ENCODE measurements at regions not wholly inside any gene's neighbourhood (a gene's known extent, or its start where the extent isn't known, plus 50 kb on each side); places are given as distances from the start of the nearest gene placed in this dataset.

GRCh38 chr4:24637173-24637572, 52.8 kb upstream of the DHX15 start:
- Histone ChIP-seq H3K4me2 (no peak overlapping the region), H3K36me3 (no peaks in the 10 kb centered on the region), H3K4me3 (no peak overlapping the region), H3F3A (ENCODE audit: low read depth) (no peaks in the 10 kb centered on the region), H4K20me1 (ENCODE audit: low read depth) (no peaks in the 10 kb centered on the region), H3K27ac (no peak overlapping the region), H2AFZ (replicated peaks) (no peak overlapping the region), H3K27me3 (no peaks in the 10 kb centered on the region), H3K9ac (no peak overlapping the region), H3K4me1 (no peaks in the 10 kb centered on the region), H3K9me3 (ENCODE audit: low read depth) (no peaks in the 10 kb centered on the region), H3K79me2 (ENCODE audit: low read depth) (no peaks in the 10 kb centered on the region)
- TF ChIP-seq EZH2phosphoT487 (IDR thresholded peaks at IDR 0.05) = no peak
- no peak for TF ChIP-seq EZH2 (IDR thresholded peaks at IDR 0.05)
- TF ChIP-seq, protein P1, sequence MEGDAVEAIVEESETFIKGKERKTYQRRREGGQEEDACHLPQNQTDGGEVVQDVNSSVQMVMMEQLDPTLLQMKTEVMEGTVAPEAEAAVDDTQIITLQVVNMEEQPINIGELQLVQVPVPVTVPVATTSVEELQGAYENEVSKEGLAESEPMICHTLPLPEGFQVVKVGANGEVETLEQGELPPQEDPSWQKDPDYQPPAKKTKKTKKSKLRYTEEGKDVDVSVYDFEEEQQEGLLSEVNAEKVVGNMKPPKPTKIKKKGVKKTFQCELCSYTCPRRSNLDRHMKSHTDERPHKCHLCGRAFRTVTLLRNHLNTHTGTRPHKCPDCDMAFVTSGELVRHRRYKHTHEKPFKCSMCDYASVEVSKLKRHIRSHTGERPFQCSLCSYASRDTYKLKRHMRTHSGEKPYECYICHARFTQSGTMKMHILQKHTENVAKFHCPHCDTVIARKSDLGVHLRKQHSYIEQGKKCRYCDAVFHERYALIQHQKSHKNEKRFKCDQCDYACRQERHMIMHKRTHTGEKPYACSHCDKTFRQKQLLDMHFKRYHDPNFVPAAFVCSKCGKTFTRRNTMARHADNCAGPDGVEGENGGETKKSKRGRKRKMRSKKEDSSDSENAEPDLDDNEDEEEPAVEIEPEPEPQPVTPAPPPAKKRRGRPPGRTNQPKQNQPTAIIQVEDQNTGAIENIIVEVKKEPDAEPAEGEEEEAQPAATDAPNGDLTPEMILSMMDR (IDR thresholded peaks at IDR 0.05) = no peak
- peaks cover 5% of the 10 kb centered on the region for H3K4me1 Mint-ChIP-seq
- no peak for DNase-seq (ENCODE audit: low spot score)
- H3K27ac Mint-ChIP-seq = no peak overlapping the region
- H3K9me3 Mint-ChIP-seq = no peaks in the 10 kb centered on the region
- H3K27me3 Mint-ChIP-seq (ENCODE audit: insufficient read depth, low read depth) = no peaks in the 10 kb centered on the region
- no peak overlapping the region for H3K4me3 Mint-ChIP-seq
- no peaks in the 10 kb centered on the region for H3K36me3 Mint-ChIP-seq

DNA sequence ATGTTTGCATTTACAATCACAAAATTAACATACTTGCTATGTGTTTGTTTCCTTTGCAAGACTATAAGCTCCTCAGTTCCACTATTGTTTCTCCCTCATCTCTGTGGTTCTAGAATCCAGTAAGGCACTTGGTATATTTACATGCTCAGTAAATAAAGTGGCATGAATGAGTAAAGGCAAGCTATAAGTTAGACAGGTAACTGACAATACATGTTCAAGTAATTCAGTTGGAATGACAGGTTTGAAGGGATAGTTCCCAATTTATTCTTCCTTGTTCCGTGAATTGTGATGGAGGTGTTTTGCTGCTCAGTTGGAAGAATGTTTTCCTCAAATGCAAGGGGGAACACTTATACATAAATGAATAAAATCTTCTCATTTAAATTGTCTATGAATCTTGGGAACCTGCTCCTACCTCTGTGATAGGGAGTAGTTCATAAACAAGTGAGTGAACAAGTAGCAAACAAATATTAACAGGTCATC, 54.1 kb upstream of the DHX15 start:
- DNase-seq (ENCODE audit: low spot score) = no peak
- H3K4me2 ChIP-seq = no peak overlapping the region
- peaks cover 5% of the 10 kb centered on the region for H3K4me1 Mint-ChIP-seq
- H3K9me3 ChIP-seq (ENCODE audit: low read depth) = no peaks in the 10 kb centered on the region
- H2AFZ ChIP-seq (replicated peaks) = no peak overlapping the region
- no peak overlapping the region for H3K4me3 ChIP-seq
- no peaks in the 10 kb centered on the region for H3K36me3 ChIP-seq
- no peaks in the 10 kb centered on the region for H3K79me2 ChIP-seq (ENCODE audit: low read depth)
- no peaks in the 10 kb centered on the region for H3K36me3 Mint-ChIP-seq
- no peaks in the 10 kb centered on the region for H3K27me3 Mint-ChIP-seq (ENCODE audit: insufficient read depth, low read depth)
- H3K4me1 ChIP-seq = no peaks in the 10 kb centered on the region
- H3K27ac ChIP-seq = no peak overlapping the region
- no peaks in the 10 kb centered on the region for H3K9me3 Mint-ChIP-seq
- H3K27ac Mint-ChIP-seq = no peak overlapping the region
- H3K27me3 ChIP-seq = no peaks in the 10 kb centered on the region
- H4K20me1 ChIP-seq (ENCODE audit: low read depth) = no peaks in the 10 kb centered on the region
- H3F3A ChIP-seq (ENCODE audit: low read depth) = no peaks in the 10 kb centered on the region
- H3K4me3 Mint-ChIP-seq = no peak overlapping the region
- H3K9ac ChIP-seq = no peak overlapping the region
- no peak for TF ChIP-seq EZH2 (IDR thresholded peaks at IDR 0.05)
- TF ChIP-seq, protein P1 (IDR thresholded peaks at IDR 0.05) = no peak
- TF ChIP-seq EZH2phosphoT487 (IDR thresholded peaks at IDR 0.05) = no peak

DNA sequence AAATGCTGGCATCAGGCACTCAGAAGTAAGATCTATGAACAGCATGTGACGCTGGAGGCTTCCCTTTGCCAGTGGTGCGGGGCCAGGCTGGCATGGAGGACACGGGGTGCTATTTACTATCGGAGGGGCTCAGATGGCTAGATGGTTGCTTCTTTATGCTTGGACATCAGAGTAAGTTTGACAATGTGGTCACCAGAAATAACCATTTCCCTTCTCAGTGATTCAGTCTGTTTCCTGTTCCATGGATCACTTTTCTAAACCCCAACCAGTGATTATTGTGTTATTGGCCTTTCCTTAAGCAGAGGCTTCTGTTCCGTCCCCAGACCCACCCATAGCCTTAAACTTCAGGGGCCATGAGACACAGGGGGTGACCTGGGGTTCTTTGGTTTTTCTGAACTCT, 55.4 kb upstream of the DHX15 start:
- H3K79me2 ChIP-seq (ENCODE audit: low read depth) = no peaks in the 10 kb centered on the region
- no peak overlapping the region for H3K4me3 Mint-ChIP-seq
- H3K4me3 ChIP-seq = no peak overlapping the region
- no peaks in the 10 kb centered on the region for H3F3A ChIP-seq (ENCODE audit: low read depth)
- H4K20me1 ChIP-seq (ENCODE audit: low read depth) = no peaks in the 10 kb centered on the region
- peaks cover 5% of the 10 kb centered on the region for H3K4me1 Mint-ChIP-seq
- no peaks in the 10 kb centered on the region for H3K36me3 ChIP-seq
- TF ChIP-seq EZH2 (IDR thresholded peaks at IDR 0.05) (no peak), EZH2phosphoT487 (IDR thresholded peaks at IDR 0.05) (no peak)
- TF ChIP-seq, protein P1 (IDR thresholded peaks at IDR 0.05) = no peak
- no peak overlapping the region for H3K27ac Mint-ChIP-seq
- no peaks in the 10 kb centered on the region for H3K36me3 Mint-ChIP-seq
- H3K27ac ChIP-seq = no peak overlapping the region
- no peak overlapping the region for H3K9ac ChIP-seq
- H2AFZ ChIP-seq (replicated peaks) = no peak overlapping the region
- no peak overlapping the region for H3K4me2 ChIP-seq
- H3K9me3 ChIP-seq (ENCODE audit: low read depth) = no peaks in the 10 kb centered on the region
- H3K27me3 Mint-ChIP-seq (ENCODE audit: insufficient read depth, low read depth) = no peaks in the 10 kb centered on the region
- H3K27me3 ChIP-seq = no peaks in the 10 kb centered on the region
- no peak for DNase-seq (ENCODE audit: low spot score)
- no peaks in the 10 kb centered on the region for H3K4me1 ChIP-seq
- no peaks in the 10 kb centered on the region for H3K9me3 Mint-ChIP-seq
